ENCODE measurements at regions not wholly inside any gene's neighbourhood (a gene's known extent, or its start where the extent isn't known, plus 50 kb on each side); places are given as distances from the start of the nearest gene placed in this dataset.

GRCh38 chr17:36875698-36876293 lies 61.5 kb upstream of the LHX1 start:
- DNase-seq = no peak

DNA sequence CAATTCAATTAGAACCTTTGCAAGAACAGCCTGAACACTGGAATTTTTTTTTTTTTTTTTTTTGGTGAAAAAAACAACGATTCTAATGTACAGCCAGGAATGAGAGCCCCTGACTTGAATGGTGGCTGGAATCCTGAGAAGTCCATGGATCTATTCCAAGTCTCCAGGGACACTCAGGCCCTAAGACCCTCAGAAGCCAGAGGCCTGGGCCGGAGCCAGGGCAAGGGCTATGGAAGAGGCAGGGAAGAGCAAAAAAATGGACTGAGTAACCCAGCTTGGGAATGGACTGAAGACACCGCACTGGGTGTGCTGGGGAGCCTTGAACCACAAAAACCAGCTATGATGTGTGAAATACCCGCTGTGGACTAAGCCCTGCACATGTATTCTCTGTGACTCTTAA lies 60.3 kb upstream of the LHX1 start:
- no peak for DNase-seq

GRCh38 chr17:36877771-36878170 lies 59.5 kb upstream of the LHX1 start:
- no peak for DNase-seq

DNA sequence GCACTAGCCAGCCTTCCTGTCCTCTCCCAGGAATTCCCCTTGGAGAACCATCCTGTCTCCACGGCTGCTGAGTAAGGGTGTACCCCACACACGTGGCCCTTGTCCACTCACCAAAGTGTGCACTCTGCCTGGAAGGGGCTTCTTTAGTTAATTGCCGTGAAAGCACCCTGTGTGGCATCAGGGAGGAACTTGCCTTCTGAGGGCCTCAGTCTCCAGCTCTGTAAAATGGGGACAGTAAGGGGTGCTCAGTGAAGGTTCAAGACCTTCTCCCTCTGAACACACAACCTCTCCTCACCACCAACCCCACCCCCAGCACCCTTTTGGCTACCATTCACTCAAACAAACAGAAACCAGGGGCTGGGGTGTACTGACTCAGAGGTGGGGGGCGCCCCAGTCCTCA lies 59.1 kb upstream of the LHX1 start:
- no peak for DNase-seq

DNA sequence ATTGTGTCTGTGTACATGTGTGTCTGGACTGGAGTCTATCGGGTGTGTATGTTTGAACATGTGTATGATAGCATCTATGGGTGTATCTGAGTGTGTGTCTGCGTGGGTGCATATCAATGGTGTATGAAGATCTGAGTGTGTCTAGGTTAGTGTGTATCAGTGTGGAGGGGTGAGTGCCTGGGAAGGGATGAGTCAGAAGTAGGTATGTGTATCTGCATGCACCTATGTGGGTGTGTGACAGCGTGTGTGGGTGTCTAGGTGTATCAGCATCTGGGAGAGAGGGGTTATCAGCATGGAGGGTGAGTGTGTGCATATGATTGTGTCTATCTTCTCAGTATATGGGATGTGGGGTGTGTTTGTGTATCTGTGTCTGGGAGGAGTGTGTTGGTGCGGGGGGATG lies 58.2 kb upstream of the LHX1 start:
- no peak for DNase-seq

DNA sequence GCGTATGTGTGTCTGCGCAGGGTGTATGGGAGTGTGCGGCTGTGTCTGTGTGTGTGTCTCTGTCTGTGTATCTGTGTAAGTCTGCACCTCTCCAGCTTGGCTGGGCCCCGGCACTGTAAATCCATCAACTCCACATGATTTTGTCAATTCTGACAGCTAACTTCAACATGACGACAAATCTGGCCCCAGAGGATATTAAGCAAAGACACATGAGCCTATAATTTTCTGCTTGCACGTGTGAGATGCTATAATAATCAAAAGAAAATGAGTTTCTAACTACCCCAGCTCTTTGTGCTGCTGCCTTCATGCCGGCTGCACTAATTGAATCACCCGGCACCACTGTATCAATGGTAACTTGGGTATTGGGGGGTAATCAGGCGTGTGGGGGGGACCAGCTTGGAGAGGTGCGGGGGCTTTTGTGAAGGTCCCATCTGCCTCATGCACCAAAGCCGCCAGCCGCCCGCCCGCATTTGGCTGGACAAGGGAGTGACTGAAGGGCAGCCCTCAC lies 57.6 kb upstream of the LHX1 start:
- DNase-seq = no peak

- no peak for DNase-seq
These were observed 56.9 kb upstream of the LHX1 start for GRCh38 chr17:36880268-36880905.

- no peak for DNase-seq
These were observed 56.0 kb upstream of the LHX1 start for GRCh38 chr17:36881323-36881722.

GRCh38 chr17:36884495-36885152 lies 52.7 kb upstream of the LHX1 start:
- DNase-seq = no peak

DNA sequence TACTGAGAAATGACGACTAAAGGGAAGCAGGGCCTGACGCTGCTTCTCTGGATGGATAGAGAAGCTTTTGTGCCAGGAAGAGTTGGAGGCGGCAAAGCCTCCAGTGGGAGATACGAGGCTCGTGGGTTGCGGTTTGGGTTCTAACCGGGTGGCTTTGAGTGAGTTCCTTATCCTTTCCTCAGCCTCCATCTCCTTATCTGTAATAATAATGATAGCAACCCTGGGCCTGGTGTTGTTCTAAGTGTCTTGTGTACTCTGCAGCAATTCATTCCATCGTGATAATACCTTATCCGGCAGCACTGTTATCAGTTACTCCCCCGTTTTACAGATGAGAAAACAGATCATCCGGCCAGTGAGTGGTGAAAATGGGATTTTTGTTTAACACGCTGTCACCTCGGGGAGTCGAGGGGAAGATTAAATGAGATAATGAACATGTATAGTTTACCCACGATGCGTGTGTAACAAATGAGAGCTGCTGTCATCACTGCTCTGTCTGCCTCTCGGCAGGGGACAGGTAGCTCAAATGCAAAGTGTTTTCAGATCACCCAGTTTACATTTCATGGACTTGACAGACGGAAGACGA lies 52.0 kb upstream of the LHX1 start:
- DNase-seq = no peak

GRCh38 chr17:36885771-36886377 lies 51.4 kb upstream of the LHX1 start:
- DNase-seq = no peak

Data from activated T-cell treated with anti-CD3 and anti-CD28 coated beads, Interleukin-2, amount 50 U/mL, for 1 hour (primary cell).